Astrocyte of the cerebellum (primary cell): ENCODE measurements at regions not wholly inside any gene's neighbourhood (a gene's known extent, or its start where the extent isn't known, plus 50 kb on each side); places are given as distances from the start of the nearest gene placed in this dataset.

ENCODE experiments used
- DNase-seq: peaks from one replicate; pipeline ENCODE4 v3.0.0-alpha.2; 2011; ENCODE audit warnings: low read depth
- H3K4me3 ChIP-seq: 2 replicates; pipeline ENCODE4 v1.5.1; 2011; ENCODE audit warnings: mild to moderate bottlenecking, low read depth, low read length, moderate library complexity
- in situ Hi-C: cut with HindIII; loops from 2 replicates; pipeline ENCODE4 v1.10.0; 2017; ENCODE audit warnings: low sequenced_read_pairs
- TF ChIP-seq, protein P1 (sequence below): IDR thresholded peaks from 2 replicates; pipeline ENCODE4 v1.5.1; 2012; ENCODE audit warnings: low read length, low read depth, moderate library complexity, mild to moderate bottlenecking; ENCODE audit errors: missing control alignments

DNA sequence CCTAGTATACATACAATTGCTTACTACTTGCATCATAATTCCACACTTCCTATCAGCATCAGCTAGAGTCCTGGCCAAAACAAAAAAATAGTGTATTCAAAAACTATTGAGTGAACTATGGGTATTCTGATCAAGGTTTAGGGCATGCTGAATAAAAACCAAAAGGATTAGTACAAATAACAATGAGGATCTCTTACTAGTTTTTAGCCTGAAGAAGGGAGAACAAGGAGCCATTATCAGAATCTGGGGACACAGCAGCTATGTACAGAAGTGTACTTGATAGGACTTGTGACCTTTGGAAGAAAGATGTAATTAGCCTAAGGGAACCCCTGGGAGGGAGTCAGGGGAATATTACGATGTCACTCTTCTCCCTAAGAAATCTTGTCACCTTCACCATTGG lies 832.2 kb downstream of the SQOR start:
- DNase-seq, result no peak
- H3K4me3 ChIP-seq, result no peak overlapping the region
- in situ Hi-C loops, result no loop called here
- TF ChIP-seq, protein P1, sequence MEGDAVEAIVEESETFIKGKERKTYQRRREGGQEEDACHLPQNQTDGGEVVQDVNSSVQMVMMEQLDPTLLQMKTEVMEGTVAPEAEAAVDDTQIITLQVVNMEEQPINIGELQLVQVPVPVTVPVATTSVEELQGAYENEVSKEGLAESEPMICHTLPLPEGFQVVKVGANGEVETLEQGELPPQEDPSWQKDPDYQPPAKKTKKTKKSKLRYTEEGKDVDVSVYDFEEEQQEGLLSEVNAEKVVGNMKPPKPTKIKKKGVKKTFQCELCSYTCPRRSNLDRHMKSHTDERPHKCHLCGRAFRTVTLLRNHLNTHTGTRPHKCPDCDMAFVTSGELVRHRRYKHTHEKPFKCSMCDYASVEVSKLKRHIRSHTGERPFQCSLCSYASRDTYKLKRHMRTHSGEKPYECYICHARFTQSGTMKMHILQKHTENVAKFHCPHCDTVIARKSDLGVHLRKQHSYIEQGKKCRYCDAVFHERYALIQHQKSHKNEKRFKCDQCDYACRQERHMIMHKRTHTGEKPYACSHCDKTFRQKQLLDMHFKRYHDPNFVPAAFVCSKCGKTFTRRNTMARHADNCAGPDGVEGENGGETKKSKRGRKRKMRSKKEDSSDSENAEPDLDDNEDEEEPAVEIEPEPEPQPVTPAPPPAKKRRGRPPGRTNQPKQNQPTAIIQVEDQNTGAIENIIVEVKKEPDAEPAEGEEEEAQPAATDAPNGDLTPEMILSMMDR, result no peak

GRCh38 chr15:46471096-46471495 lies 836.3 kb downstream of the SQOR start:
- TF ChIP-seq, protein P1, result no peak
- in situ Hi-C loops, result no loop called here
- no peak overlapping the region for H3K4me3 ChIP-seq
- no peak for DNase-seq

- no peak for DNase-seq
- TF ChIP-seq, protein P1, result no peak
- in situ Hi-C loops, result no loop called here
- H3K4me3 ChIP-seq, result no peak overlapping the region
These were observed 854.4 kb downstream of the SQOR start for GRCh38 chr15:46489276-46489675.

DNA sequence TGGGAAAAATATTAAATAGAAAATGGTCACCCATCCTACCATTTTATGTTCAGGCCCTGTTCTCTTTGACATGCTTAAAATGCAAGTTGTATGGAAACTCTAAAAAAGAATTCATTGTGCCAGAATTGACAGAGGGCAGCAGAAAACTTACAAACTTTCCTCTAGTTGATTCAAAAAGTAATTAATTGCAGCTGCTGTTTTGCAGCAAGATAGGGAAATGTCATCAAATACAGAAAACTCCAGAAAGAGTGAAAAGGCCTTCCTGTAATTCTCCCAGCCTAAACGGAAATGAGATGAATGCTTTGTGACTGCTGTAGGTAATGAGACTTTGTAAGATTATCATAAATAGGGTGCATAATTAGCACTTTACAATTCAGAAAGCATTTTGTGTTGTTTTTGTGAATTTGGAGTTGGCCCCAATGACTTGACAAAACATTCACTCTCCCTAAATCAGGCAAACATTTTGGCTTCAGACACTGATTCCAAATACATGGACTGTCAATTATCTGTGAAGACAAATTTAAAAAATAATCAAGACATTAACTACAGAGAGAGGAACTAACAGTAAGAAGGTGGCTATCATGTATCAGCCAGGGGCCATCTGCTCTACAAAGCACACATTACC lies 861.8 kb downstream of the SQOR start:
- no peak for DNase-seq
- TF ChIP-seq, protein P1, result no peak
- H3K4me3 ChIP-seq, result no peak overlapping the region
- in situ Hi-C loops, result no loop called here

DNA sequence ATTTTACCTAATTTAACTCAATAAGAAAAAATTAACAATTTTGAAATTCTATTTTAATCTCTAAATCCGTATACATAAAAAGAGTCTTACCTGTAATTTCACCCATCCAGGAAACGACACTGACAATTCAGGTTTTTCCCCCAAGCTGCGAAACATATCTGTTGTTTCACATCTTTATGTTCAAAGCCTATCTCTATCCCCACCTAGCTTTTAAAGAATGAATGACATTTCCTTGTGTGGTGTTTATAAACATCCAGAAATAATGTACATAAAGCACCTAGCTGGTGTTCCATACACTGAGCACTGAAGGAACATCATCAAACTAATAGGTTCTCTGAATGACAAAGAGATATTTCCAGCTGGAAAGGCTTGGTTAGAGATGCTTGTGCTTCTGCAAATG lies 867.8 kb downstream of the SQOR start:
- in situ Hi-C loops, result no loop called here
- no peak for DNase-seq
- H3K4me3 ChIP-seq, result no peak overlapping the region
- TF ChIP-seq, protein P1, result no peak

- TF ChIP-seq, protein P1, result no peak
- H3K4me3 ChIP-seq, result no peak overlapping the region
- in situ Hi-C loops, result no loop called here
- DNase-seq, result no peak
These were observed 883.6 kb downstream of the SQOR start for GRCh38 chr15:46518381-46518780.

DNA sequence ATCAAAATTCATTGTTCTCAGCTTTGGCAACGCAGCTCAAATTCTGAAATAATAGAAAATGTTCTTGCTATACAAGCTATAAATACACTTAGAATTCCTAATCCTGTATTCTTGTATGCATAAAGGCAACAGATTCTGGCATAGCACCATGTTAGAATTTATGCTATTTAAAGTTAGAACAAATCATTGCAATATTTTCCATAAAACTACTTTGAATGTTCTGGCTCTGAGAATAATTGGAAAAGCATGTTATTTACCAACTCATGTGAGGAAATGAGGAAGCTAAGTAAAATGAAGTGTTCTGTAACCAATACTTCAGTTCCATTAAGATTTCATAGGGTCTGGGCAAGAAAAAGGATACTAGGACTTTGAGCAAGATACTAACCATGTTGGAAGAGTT lies 888.9 kb downstream of the SQOR start:
- in situ Hi-C loops, result no loop called here
- TF ChIP-seq, protein P1, result no peak
- no peak for DNase-seq
- H3K4me3 ChIP-seq, result no peak overlapping the region
